BLaER1 treated with 17β-estradiol and CSF1 and Interleukin-3, amounts not matched to agents 10 nM and 100 nM (cell line): ENCODE measurements at regions not wholly inside any gene's neighbourhood (a gene's known extent, or its start where the extent isn't known, plus 50 kb on each side); places are given as distances from the start of the nearest gene placed in this dataset.
"Not testable (repeated sequence)": the region's sequence is repeated elsewhere in the genome, so short reads cannot be mapped to it uniquely, and the experiment has no call there.

Experiments used
- H3K27ac ChIP-seq, 11 experiments: shearing (Covaris generic); formaldehyde crosslinking; 2 replicates each; pipeline ENCODE4 v1.8.1; 2022
- H3K27me3 ChIP-seq, 11 experiments: shearing (Covaris generic); formaldehyde crosslinking; 2 replicates each; pipeline ENCODE4 v1.8.1; 2022
- H3K36me3 ChIP-seq, 11 experiments: shearing (Covaris generic); formaldehyde crosslinking; 2 replicates each; pipeline ENCODE4 v1.8.1; 2022
- H3K4me1 ChIP-seq, 10 experiments: shearing (Covaris generic); formaldehyde crosslinking; 2 replicates each; pipeline ENCODE4 v1.8.1; 2022
- H3K4me2 ChIP-seq, 11 experiments: shearing (Covaris generic); formaldehyde crosslinking; 2 replicates each; pipeline ENCODE4 v1.8.1; 2022
- H3K4me3 ChIP-seq, 10 experiments: shearing (Covaris generic); formaldehyde crosslinking; 2 replicates each; pipeline ENCODE4 v1.8.1; 2022
- H3K9ac ChIP-seq, 11 experiments: shearing (Covaris generic); formaldehyde crosslinking; 2 replicates each; pipeline ENCODE4 v1.8.1; 2022
- H3K9me3 ChIP-seq, 11 experiments: shearing (Covaris generic); formaldehyde crosslinking; replicated peaks in 1 of 11; 2 replicates each; pipeline ENCODE4 v1.8.1; 2022
- H4K20me1 ChIP-seq, 11 experiments: shearing (Covaris generic); formaldehyde crosslinking; 2 replicates each; pipeline ENCODE4 v1.8.1; 2022
- Cebpa-rat ChIP-seq, 11 experiments: shearing (Covaris generic); IDR thresholded peaks; 2 replicates each; pipeline ENCODE4 v1.8.1; 2022

DNA sequence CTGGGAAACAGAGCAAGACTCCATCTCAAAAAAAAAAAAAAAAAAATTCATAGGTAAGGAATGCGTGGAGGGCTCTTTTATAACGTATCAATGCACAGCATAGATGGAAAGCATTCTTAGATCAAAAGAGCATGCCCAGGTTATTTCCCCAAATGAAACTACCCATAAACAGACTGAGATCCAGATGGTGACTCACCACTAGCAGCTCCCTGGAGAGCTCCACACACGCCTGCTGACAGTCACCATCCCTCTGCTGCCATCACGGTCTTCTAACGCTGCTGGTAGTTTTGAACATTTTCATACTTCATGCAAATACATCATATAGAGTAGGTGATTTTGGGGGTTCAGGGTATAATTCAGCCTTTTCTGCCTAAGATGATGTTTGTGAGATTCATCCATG lies 136.9 kb downstream of the ASMT start:
- 0 out of 22 replicates have a peak overlapping the region, but pooled peaks of 1 of the 11 experiments have one; percentile 48 for H3K27ac ChIP-seq
- H3K4me3 ChIP-seq, result no peak overlapping the region
- TF ChIP-seq Cebpa-rat (IDR thresholded peaks at IDR 0.05), result no peak
- H3K27me3 ChIP-seq, result no peaks in the 10 kb centered on the region
- no peak overlapping the region for H3K9ac ChIP-seq
- H3K9me3 ChIP-seq, result peaks cover 33 to 46% (median 43%) of the 10 kb centered on the region in 11 experiments
- peaks cover 7 to 39% (median 33%) of the 10 kb centered on the region in 10 experiments; a peak in 18 of 20 replicates for H3K4me1 ChIP-seq
- no peaks in the 10 kb centered on the region for H4K20me1 ChIP-seq
- H3K4me2 ChIP-seq, result peak overlapping the region in 9 of 11 experiments; percentile 26 to 69 (median 56); a peak in 18 of 22 replicates
- peaks cover 0 to 5% (median 0%) of the 10 kb centered on the region in 11 experiments; a peak in 6 of 22 replicates for H3K36me3 ChIP-seq

DNA sequence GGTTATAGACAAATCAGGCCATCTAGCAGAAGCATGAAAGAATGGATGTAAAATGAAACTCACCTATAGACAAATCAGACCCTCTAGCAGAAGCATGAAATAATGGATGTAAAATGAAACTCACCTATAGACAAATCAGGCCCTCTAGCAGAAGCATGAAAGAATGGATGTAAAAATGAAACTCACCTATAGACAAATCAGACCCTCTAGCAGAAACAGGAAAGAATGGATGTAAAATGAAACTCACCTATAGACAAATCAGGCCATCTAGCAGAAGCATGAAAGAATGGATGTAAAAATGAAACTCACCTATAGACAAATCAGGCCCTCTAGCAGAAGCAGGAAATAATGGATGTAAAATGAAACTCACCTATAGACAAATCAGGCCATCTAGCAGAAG lies 137.9 kb downstream of the ASMT start:
- peak overlapping the region in 6 of 11 experiments; percentile 4 to 68 (median 60); a peak in 4 of 22 replicates for H3K4me2 ChIP-seq

DNA sequence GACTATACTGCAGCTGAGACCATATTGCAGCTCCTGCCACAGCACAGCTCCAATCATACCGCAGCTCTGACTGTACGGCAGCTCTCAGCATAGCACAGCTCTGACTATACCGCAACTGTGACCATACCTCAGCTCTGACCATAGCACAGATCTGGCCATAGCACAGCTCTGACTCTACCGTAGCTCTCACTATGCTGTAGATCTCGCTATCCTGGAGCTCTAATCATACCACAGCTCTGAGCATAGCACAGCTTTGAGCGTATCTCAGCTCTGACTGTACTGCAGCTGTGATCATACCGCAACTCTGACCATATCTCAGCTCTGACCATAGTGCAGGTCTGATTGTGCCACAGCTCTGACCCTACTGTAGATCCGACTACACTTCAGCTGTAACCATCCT lies 139.2 kb downstream of the ASMT start:
- H3K27ac ChIP-seq, result no peak overlapping the region
- no peak overlapping the region for H3K4me3 ChIP-seq
- H3K27me3 ChIP-seq, result no peaks in the 10 kb centered on the region
- peaks cover 0 to 7% (median 0%) of the 10 kb centered on the region in 11 experiments; a peak in 3 of 22 replicates for H3K36me3 ChIP-seq
- H3K9ac ChIP-seq, result no peak overlapping the region
- no peak for TF ChIP-seq Cebpa-rat (IDR thresholded peaks at IDR 0.05)
- H3K4me2 ChIP-seq, result no peak overlapping the region
- peaks cover 7 to 39% (median 33%) of the 10 kb centered on the region in 10 experiments; a peak in 18 of 20 replicates for H3K4me1 ChIP-seq
- no peaks in the 10 kb centered on the region for H4K20me1 ChIP-seq
- H3K9me3 ChIP-seq, result peaks cover 38 to 46% (median 43%) of the 10 kb centered on the region in 11 experiments

More for the DNA sequence above, 137.9 kb downstream of the ASMT start:
- H3K27ac ChIP-seq, H4K20me1 ChIP-seq, H3K27me3 ChIP-seq, H3K9ac ChIP-seq, H3K4me3 ChIP-seq, H3K36me3 ChIP-seq: not testable (repeated sequence)
- Histone ChIP-seq H3K4me1 (peaks cover 7 to 39% (median 33%) of the 10 kb centered on the region in 10 experiments; a peak in 18 of 20 replicates), H3K9me3 (peaks cover 34 to 46% (median 43%) of the 10 kb centered on the region in 11 experiments)

DNA sequence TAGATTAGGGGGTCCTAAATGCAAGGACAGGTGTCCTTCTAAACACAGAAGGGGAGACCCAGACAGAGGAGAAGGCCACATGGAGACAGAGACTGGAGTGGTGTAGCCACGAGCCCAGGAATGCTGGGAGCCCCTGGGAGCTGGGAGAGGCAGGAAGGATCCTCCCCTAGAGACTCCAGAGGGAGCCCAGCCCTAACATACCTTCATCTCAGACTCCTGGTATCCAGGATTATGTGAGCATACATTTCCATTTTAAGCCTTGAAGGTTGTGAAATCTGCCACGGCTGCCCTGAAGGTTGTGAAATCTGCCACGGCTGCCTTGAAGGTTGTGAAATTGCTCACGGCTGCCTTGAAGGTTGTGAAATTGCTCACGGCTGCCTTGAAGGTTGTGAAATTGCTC lies 148.4 kb downstream of the ASMT start:
- Histone ChIP-seq H3K9me3 (peaks cover 20 to 75% (median 56%) of the 10 kb centered on the region in 11 experiments), H3K27ac (no peak overlapping the region; a peak in 1 of 22 replicates), H3K4me1 (no peaks in the 10 kb centered on the region), H3K9ac (no peak overlapping the region), H3K4me3 (no peak overlapping the region), H3K36me3 (no peaks in the 10 kb centered on the region), H3K27me3 (no peaks in the 10 kb centered on the region), H3K4me2 (no peak overlapping the region), H4K20me1 (no peaks in the 10 kb centered on the region)
- TF ChIP-seq Cebpa-rat (IDR thresholded peaks at IDR 0.05), result no peak

DNA sequence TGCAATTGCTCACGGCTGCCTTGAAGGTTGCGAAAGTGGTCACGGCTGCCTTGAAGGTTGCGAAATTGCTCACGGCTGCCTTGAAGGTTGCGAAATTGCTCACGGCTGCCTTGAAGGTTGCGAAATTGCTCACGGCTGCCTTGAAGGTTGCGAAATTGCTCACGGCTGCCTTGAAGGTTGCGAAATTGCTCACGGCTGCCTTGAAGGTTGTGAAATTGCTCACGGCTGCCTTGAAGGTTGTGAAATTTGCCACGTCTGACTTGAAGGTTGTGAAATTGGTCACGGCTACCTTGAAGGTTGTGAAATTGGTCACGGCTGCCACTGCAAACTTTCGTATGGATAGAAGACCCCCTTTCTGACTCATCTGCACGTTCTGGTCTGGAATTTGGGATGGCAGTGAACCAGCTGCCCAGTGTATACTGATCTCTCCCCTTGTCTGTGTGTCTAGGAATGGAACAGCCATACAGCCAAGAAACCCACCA lies 150.1 kb downstream of the ASMT start:
- not testable (repeated sequence) for H3K27me3 ChIP-seq, H3K36me3 ChIP-seq, H3K9ac ChIP-seq, H3K4me1 ChIP-seq, H3K27ac ChIP-seq, H4K20me1 ChIP-seq, H3K4me2 ChIP-seq, H3K4me3 ChIP-seq
- peak in 6 of 11 experiments; percentile 32 to 87 (median 56); a peak in 10 of 22 replicates for TF ChIP-seq Cebpa-rat (IDR thresholded peaks at IDR 0.05)
- H3K9me3 ChIP-seq, result peaks cover 23 to 75% (median 62%) of the 10 kb centered on the region in 11 experiments

DNA sequence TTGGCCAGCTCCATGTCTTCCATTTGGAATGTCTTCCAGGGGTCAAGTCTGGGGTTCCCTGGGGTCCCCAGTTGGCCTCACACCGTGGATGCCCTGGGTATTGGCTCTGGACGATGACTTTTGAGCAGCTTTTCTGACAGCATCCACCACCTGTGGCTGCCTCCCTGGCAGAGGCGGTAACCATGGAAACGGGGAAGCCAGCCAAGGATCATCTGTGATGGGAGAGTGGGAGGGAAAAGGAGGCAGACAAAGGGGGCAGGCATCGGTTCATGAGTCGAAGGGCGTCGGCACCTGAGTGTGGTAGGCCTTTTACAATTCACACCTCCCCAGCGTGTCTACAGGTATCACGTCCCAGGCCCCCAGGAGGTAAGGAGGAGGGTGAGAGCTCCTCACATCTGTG lies 152.2 kb downstream of the ASMT start:
- H3K4me1 ChIP-seq, result no peaks in the 10 kb centered on the region
- no peak overlapping the region for H3K4me3 ChIP-seq
- H3K9ac ChIP-seq, result no peak overlapping the region
- H3K4me2 ChIP-seq, result no peak overlapping the region
- no peak overlapping the region for H3K27ac ChIP-seq
- H3K27me3 ChIP-seq, result no peaks in the 10 kb centered on the region
- no peaks in the 10 kb centered on the region for H3K36me3 ChIP-seq
- no peak for TF ChIP-seq Cebpa-rat (IDR thresholded peaks at IDR 0.05)
- H4K20me1 ChIP-seq, result no peaks in the 10 kb centered on the region
- peaks cover 25 to 65% (median 52%) of the 10 kb centered on the region in 11 experiments for H3K9me3 ChIP-seq

DNA sequence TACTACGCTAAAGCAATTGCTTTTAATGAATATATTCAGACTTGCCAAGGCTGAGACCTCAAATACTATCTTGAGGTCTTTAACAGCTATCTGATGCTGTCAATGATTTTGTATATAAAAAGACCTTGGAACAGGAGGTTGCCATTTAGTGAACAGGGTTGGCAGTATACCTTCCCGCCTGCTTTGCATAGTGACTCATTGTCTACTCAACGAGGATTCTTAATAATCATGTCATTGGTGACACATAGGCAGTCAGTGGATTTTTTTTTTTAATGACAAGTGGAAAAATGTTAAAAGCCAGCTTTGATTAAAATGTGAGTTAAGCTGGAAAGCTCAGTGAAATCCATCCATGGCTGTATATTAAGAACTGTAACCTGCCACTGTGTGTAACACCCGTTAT lies 164.0 kb downstream of the ASMT start:
- H3K4me3 ChIP-seq, result no peak overlapping the region
- no peak overlapping the region for H3K27ac ChIP-seq
- no peaks in the 10 kb centered on the region for H3K27me3 ChIP-seq
- no peaks in the 10 kb centered on the region for H3K36me3 ChIP-seq
- no peak overlapping the region for H3K9ac ChIP-seq
- no peak for TF ChIP-seq Cebpa-rat (IDR thresholded peaks at IDR 0.05)
- no peak overlapping the region for H3K4me2 ChIP-seq
- 0 out of 22 replicates have a peak, but pooled peaks cover 0 to 9% (median 0%) of the 10 kb centered on the region in 11 experiments for H3K9me3 ChIP-seq
- no peaks in the 10 kb centered on the region for H4K20me1 ChIP-seq
- no peaks in the 10 kb centered on the region for H3K4me1 ChIP-seq

DNA sequence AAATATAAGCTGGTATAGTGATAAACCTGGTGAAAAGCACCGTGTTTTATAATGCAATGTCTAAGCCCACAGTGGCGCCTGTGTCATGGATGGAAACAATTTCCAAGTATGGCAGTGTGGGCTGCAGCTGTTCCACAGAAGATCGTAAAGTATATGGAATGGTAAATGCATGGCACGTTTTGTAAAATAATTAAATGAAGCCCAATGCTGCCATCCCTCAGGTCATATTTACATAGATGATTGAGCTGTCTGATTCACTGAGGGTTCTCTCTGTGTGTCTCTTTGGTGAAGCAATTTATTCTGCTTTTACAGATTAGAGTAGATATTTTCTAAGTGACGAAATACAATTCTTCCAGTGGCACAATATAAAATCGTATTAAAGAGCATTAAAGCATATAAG lies 164.8 kb downstream of the ASMT start:
- Histone ChIP-seq H3K4me3 (no peak overlapping the region), H3K9ac (no peak overlapping the region), H3K27ac (no peak overlapping the region), H3K4me1 (no peaks in the 10 kb centered on the region), H3K4me2 (no peak overlapping the region), H3K36me3 (no peaks in the 10 kb centered on the region), H4K20me1 (no peaks in the 10 kb centered on the region), H3K9me3 (peaks cover under 1 to 8% (median 2%) of the 10 kb centered on the region in 11 experiments; a peak in 15 of 22 replicates), H3K27me3 (no peaks in the 10 kb centered on the region)
- no peak for TF ChIP-seq Cebpa-rat (IDR thresholded peaks at IDR 0.05)

DNA sequence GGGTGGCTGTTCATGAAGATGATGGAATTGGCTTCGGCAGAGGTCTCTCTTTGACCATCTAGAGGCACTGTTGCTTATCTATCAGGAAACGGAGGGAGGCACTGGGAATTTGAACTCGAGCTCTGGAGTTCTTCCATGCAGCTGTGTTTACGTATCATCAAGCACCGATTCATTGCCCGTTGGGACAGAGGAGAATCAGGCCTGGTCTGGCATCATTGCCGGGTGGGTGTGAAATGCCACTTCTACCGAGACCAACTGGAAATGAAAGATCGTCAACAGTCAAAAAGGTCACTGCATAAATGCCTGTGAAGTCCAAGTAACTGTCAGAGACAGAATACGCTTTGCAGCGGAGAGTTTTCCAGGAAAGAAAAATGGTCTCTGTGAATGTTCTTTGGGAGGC lies 166.9 kb downstream of the ASMT start:
- no peaks in the 10 kb centered on the region for H3K27me3 ChIP-seq
- no peaks in the 10 kb centered on the region for H3K36me3 ChIP-seq
- TF ChIP-seq Cebpa-rat (IDR thresholded peaks at IDR 0.05), result no peak

DNA sequence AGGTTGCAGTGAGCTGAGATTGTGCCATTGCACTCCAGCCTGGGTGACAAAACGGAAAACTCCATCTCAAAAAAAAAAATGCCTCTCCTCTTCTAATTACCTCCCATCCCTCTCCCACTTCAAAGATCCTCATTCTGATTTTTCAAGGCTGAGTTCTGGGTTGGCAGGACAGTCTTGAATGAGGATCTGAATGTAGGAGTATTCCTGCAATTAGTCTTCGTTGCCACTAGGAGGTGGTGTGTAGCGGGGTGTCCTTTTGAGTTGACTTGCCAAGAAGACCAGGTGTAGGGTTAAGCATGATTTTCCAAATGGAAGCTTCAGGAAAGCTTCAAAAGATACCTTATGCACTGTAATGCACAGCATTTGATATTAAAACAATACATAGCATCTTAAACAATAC lies 169.9 kb downstream of the ASMT start:
- Histone ChIP-seq H3K9ac (no peak overlapping the region), H3K27me3 (no peaks in the 10 kb centered on the region), H4K20me1 (no peaks in the 10 kb centered on the region), H3K36me3 (no peaks in the 10 kb centered on the region), H3K27ac (no peak overlapping the region), H3K4me1 (no peaks in the 10 kb centered on the region), H3K9me3 (peaks cover 26 to 45% (median 40%) of the 10 kb centered on the region in 11 experiments), H3K4me2 (no peak overlapping the region), H3K4me3 (no peak overlapping the region)
- TF ChIP-seq Cebpa-rat (IDR thresholded peaks at IDR 0.05), result no peak

More for the DNA sequence above, 166.9 kb downstream of the ASMT start:
- H3K27ac ChIP-seq, result no peak overlapping the region
- no peaks in the 10 kb centered on the region for H3K4me1 ChIP-seq
- H3K4me2 ChIP-seq, result no peak overlapping the region
- no peaks in the 10 kb centered on the region for H4K20me1 ChIP-seq
- no peak overlapping the region for H3K9ac ChIP-seq
- peaks cover 21 to 26% (median 23%) of the 10 kb centered on the region in 11 experiments; a peak in 21 of 22 replicates for H3K9me3 ChIP-seq
- no peak overlapping the region for H3K4me3 ChIP-seq
